HFF-Myc (cell line): ENCODE measurements at regions not wholly inside any gene's neighbourhood (a gene's known extent, or its start where the extent isn't known, plus 50 kb on each side); places are given as distances from the start of the nearest gene placed in this dataset.

Experiments
- DNase-seq: peaks from one replicate; pipeline ENCODE4 v3.0.0-alpha.2; 2011; ENCODE audit warnings: low read depth; ENCODE audit errors: extremely low read depth
- H3K4me3 ChIP-seq: replicated peaks from 2 replicates; pipeline ENCODE4 v1.5.1; 2011; ENCODE audit warnings: low read depth, mild to moderate bottlenecking, control low read depth, low read length
- TF ChIP-seq, protein P1 (sequence below): IDR thresholded peaks from 2 replicates; pipeline ENCODE4 v1.5.1; 2012; ENCODE audit warnings: mild to moderate bottlenecking, low read depth, low read length, control low read depth; ENCODE audit errors: missing control alignments

GRCh38 chr4:19128176-19128575, 1106.6 kb upstream of the LCORL start:
- no peak for DNase-seq
- no peak overlapping the region for H3K4me3 ChIP-seq
- TF ChIP-seq, protein P1, sequence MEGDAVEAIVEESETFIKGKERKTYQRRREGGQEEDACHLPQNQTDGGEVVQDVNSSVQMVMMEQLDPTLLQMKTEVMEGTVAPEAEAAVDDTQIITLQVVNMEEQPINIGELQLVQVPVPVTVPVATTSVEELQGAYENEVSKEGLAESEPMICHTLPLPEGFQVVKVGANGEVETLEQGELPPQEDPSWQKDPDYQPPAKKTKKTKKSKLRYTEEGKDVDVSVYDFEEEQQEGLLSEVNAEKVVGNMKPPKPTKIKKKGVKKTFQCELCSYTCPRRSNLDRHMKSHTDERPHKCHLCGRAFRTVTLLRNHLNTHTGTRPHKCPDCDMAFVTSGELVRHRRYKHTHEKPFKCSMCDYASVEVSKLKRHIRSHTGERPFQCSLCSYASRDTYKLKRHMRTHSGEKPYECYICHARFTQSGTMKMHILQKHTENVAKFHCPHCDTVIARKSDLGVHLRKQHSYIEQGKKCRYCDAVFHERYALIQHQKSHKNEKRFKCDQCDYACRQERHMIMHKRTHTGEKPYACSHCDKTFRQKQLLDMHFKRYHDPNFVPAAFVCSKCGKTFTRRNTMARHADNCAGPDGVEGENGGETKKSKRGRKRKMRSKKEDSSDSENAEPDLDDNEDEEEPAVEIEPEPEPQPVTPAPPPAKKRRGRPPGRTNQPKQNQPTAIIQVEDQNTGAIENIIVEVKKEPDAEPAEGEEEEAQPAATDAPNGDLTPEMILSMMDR: no peak

- no peak overlapping the region for H3K4me3 ChIP-seq
- TF ChIP-seq, protein P1: no peak
- no peak for DNase-seq
Observed at GRCh38 chr4:19126903-19127302, 1105.3 kb upstream of the LCORL start.

- TF ChIP-seq, protein P1: no peak
- H3K4me3 ChIP-seq: no peak overlapping the region
- no peak for DNase-seq
Observed at GRCh38 chr4:19123681-19124080, 1102.1 kb upstream of the LCORL start.

DNA sequence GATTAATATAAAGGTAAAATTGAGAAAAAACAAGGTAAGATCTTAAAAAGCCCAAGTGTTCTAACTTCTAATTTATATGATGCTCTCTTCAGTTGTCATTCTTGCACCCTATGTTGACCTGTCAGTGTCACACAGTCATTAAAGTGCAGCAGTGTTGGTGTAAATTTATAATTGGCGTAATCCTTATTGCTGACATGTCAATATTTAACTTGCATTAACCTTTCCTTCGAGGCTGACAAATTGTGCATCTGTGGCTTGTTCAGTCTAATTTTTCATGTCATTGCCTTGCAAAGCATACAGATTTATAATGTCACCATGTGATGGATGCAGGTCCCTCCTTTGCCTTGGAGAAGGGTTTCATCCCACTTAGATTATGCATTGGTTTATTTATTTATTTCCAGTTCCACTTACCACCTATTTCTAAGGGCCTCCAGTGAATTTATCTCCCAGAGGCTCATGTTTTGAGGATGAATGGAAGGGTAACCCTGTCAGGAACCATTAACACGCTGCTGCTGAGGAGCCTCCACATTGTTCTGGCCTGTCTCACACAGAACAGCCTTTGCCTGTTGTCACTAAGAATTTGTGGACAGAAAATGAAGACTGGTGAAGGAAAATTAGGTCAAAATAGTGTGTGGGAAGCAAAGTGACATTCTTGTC, 1098.5 kb upstream of the LCORL start:
- TF ChIP-seq, protein P1: no peak
- DNase-seq: no peak
- no peak overlapping the region for H3K4me3 ChIP-seq

DNA sequence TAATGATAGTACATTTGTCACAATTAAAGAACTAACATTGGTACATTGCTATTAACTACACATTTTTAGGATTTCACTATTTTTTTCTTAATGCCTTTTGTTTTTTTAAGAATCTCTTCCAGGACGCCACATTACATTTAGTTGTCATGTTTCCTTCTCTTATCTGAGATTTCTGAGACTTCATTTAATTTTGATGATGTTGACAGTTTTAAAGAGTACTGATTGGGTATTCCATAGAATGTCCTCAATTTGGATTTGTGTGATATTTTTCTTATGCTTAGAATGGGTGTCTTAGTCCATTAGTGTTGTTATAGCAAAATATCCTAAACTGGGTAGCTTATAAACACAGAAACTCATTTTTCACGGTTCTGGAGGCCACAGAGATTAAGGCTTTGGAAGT, 1095.5 kb upstream of the LCORL start:
- no peak for DNase-seq
- no peak overlapping the region for H3K4me3 ChIP-seq
- TF ChIP-seq, protein P1: no peak

DNA sequence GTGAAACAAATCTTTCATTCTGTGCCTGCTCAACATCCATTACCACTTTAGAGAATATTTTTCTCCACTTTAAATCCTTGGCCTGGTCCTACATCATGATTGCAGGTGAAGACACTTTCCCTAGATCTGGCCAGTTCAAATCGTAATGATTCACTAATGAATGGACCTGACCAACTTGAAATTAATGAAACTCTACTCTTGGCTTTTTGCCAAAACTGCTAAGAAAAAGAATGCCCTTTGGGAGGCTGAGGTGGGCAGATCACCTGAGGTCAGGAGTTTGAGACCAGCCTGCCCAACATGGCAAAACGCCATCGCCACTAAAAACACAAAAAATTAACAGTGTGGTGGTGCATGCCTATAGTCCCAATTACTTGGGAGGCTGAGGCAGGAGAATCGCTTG, 1082.6 kb upstream of the LCORL start:
- DNase-seq: no peak
- no peak overlapping the region for H3K4me3 ChIP-seq
- TF ChIP-seq, protein P1: no peak

DNA sequence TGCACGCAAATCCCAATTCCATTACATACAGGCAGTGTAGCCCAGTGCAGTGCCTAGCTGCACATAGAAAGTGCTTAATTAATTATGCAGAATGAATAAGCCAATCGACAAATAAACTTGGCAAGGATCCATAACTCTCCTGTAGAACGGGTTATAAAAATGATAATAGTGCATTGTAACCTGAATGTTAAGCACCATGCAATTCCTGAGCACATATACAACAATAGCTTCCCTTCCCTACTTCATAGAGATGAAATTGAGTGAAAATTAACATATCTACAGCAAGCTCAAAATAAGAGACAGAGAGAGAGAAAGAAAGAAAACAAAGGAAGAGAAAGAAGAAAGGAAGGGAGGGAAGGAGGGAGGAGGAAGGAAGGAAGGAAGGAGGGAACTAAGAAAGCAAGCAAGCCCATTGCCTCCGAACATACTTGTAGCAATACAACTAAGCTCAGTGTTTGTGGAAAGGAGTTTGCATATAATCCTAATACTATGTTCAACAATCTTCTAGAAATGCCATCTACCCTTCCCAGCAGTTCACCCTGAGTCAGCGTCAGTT, 1074.0 kb upstream of the LCORL start:
- no peak for DNase-seq
- H3K4me3 ChIP-seq: no peak overlapping the region
- TF ChIP-seq, protein P1: no peak
